ENCODE measurements at regions not wholly inside any gene's neighbourhood (a gene's known extent, or its start where the extent isn't known, plus 50 kb on each side); places are given as distances from the start of the nearest gene placed in this dataset.

DNA sequence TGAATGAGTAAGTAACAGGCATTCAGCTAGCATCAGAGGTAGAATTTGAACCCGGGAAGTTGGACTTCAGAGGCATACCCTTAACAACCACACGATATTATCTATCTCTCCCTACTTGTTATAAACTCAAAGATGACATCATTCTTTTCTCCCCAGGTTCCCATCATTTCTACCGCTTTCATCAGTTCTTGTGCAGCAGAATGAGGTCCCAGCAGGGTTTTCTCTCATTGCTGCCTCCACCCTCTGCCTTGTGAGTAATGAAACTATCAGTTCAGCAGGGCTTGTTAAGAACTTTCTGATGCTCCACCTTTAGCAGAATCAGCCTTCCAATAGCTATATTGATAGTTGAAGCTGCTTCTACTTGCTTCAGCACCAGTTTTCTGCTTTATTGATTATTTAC lies 487.5 kb upstream of the KCNMB2 start:
- no peak overlapping the region for H3K27ac ChIP-seq (ENCODE audit: low read depth, low read length, poor library complexity, severe bottlenecking)
- intact Hi-C loops (cut with micrococcal nuclease; ENCODE audit: unreplicated experiment): no loop called here
- no peak overlapping the region for H3K4me3 ChIP-seq (ENCODE audit: low read depth, low read length, poor library complexity, severe bottlenecking)
- no peak for TF ChIP-seq EZH2 (IDR thresholded peaks at IDR 0.05; ENCODE audit: borderline replicate concordance, low read depth, low read length, poor library complexity, severe bottlenecking)
- TF ChIP-seq, protein P1, sequence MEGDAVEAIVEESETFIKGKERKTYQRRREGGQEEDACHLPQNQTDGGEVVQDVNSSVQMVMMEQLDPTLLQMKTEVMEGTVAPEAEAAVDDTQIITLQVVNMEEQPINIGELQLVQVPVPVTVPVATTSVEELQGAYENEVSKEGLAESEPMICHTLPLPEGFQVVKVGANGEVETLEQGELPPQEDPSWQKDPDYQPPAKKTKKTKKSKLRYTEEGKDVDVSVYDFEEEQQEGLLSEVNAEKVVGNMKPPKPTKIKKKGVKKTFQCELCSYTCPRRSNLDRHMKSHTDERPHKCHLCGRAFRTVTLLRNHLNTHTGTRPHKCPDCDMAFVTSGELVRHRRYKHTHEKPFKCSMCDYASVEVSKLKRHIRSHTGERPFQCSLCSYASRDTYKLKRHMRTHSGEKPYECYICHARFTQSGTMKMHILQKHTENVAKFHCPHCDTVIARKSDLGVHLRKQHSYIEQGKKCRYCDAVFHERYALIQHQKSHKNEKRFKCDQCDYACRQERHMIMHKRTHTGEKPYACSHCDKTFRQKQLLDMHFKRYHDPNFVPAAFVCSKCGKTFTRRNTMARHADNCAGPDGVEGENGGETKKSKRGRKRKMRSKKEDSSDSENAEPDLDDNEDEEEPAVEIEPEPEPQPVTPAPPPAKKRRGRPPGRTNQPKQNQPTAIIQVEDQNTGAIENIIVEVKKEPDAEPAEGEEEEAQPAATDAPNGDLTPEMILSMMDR (conservative IDR thresholded peaks at IDR 0.05; ENCODE audit: low read depth, low read length): no peak
- peak; percentile 24 for DNase-seq (ENCODE audit: low spot score)
- ChIA-PET POLR2A (ENCODE audit: low non-redundant PET) (no interaction called here), CTCF (no interaction called here)
- H3K27me3 ChIP-seq (replicated peaks; ENCODE audit: insufficient read depth, low read depth, low read length, poor library complexity): no peaks in the 10 kb centered on the region
- no peaks in the 10 kb centered on the region for H3K9me3 ChIP-seq (ENCODE audit: low read depth, low read length, poor library complexity, severe bottlenecking)
- H3K36me3 ChIP-seq (ENCODE audit: insufficient read depth, low read length, poor library complexity, severe bottlenecking): no peaks in the 10 kb centered on the region
- no peaks in the 10 kb centered on the region for H3K4me1 ChIP-seq (ENCODE audit: insufficient read depth, low read length, poor library complexity, severe bottlenecking)
- BruUV-seq (replicated peaks): no TSS peak

DNA sequence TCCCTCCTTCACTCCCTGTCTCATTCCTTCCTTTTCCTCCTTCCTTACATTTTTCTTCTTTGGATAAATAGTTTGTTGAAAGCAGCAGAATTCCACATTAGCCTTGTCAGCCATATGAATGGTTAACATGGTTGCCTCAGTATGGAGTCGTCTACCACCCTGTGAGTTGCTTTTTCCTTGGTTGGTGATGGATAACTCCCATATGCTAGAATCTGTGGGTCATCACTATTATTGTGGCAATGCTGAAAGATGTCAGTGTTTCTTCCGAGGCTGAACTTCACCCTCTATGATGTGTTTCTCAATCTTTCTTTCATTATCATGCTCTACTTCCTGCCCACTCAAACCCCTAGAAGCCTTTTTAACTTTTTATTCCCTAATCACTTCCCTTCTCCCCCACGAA lies 481.8 kb upstream of the KCNMB2 start:
- TF ChIP-seq, protein P1 (conservative IDR thresholded peaks at IDR 0.05; ENCODE audit: low read depth, low read length): no peak
- no peak for TF ChIP-seq EZH2 (IDR thresholded peaks at IDR 0.05; ENCODE audit: borderline replicate concordance, low read depth, low read length, poor library complexity, severe bottlenecking)
- no peaks in the 10 kb centered on the region for H3K36me3 ChIP-seq (ENCODE audit: insufficient read depth, low read length, poor library complexity, severe bottlenecking)
- ChIA-PET CTCF (no interaction called here), POLR2A (ENCODE audit: low non-redundant PET) (no interaction called here)
- no peak overlapping the region for H3K4me3 ChIP-seq (ENCODE audit: low read depth, low read length, poor library complexity, severe bottlenecking)
- no peaks in the 10 kb centered on the region for H3K9me3 ChIP-seq (ENCODE audit: low read depth, low read length, poor library complexity, severe bottlenecking)
- no TSS peak for BruUV-seq (replicated peaks)
- H3K4me1 ChIP-seq (ENCODE audit: insufficient read depth, low read length, poor library complexity, severe bottlenecking): peaks cover 11% of the 10 kb centered on the region
- intact Hi-C loops (cut with micrococcal nuclease; ENCODE audit: unreplicated experiment): no loop called here
- no peaks in the 10 kb centered on the region for H3K27me3 ChIP-seq (replicated peaks; ENCODE audit: insufficient read depth, low read depth, low read length, poor library complexity)
- no peak for DNase-seq (ENCODE audit: low spot score)
- no peak overlapping the region for H3K27ac ChIP-seq (ENCODE audit: low read depth, low read length, poor library complexity, severe bottlenecking)

DNA sequence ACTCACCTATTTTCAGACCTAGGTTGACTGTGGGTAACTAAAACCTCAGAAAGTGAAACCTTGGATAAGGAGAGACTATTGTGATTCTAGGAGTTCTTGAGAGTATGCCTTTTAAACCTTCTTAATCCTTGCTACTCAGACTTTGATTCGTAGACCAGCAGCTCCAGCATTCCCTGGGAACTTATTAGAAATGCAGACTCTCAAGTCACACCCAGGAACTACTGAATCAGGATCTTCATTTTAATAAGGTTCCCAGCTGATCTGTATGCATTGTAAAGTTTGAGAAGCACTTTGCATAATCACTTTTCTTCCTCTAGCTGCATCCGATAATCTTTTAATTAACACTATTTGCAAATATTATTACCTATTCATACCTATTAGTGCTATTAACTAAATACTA lies 480.3 kb upstream of the KCNMB2 start:
- H3K36me3 ChIP-seq (ENCODE audit: insufficient read depth, low read length, poor library complexity, severe bottlenecking): no peaks in the 10 kb centered on the region
- POLR2A ChIA-PET (ENCODE audit: low non-redundant PET): no interaction called here
- DNase-seq (ENCODE audit: low spot score): peak; percentile 35
- CTCF ChIA-PET: no interaction called here
- H3K9me3 ChIP-seq (ENCODE audit: low read depth, low read length, poor library complexity, severe bottlenecking): no peaks in the 10 kb centered on the region
- H3K27ac ChIP-seq (ENCODE audit: low read depth, low read length, poor library complexity, severe bottlenecking): no peak overlapping the region
- no peak overlapping the region for H3K4me3 ChIP-seq (ENCODE audit: low read depth, low read length, poor library complexity, severe bottlenecking)
- TF ChIP-seq EZH2 (IDR thresholded peaks at IDR 0.05; ENCODE audit: borderline replicate concordance, low read depth, low read length, poor library complexity, severe bottlenecking): no peak
- BruUV-seq (replicated peaks): no TSS peak
- intact Hi-C loops (cut with micrococcal nuclease; ENCODE audit: unreplicated experiment): no loop called here
- H3K27me3 ChIP-seq (replicated peaks; ENCODE audit: insufficient read depth, low read depth, low read length, poor library complexity): no peaks in the 10 kb centered on the region
- H3K4me1 ChIP-seq (ENCODE audit: insufficient read depth, low read length, poor library complexity, severe bottlenecking): peaks cover 15% of the 10 kb centered on the region

DNA sequence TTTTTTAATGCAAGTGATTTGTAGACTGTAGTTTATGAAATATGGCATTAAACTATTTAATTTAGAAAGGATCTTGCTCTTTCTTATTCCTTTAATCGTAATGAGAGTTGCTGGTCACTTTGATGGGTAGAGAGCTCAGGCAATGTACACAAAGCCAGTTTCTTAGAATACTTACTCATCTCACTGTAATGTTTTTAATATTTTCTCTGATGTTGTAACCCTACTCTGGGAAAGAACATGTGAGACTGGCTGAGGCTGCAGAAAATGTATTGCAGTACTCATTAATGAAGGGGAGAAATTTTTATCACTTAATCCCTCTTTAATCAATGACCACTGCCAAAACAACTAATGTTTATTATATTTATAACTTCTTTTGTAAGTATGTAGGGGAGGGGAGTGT lies 479.4 kb upstream of the KCNMB2 start:
- no peaks in the 10 kb centered on the region for H3K9me3 ChIP-seq (ENCODE audit: low read depth, low read length, poor library complexity, severe bottlenecking)
- no peak overlapping the region for H3K4me3 ChIP-seq (ENCODE audit: low read depth, low read length, poor library complexity, severe bottlenecking)
- H3K27me3 ChIP-seq (replicated peaks; ENCODE audit: insufficient read depth, low read depth, low read length, poor library complexity): no peaks in the 10 kb centered on the region
- ChIA-PET CTCF (no interaction called here), POLR2A (ENCODE audit: low non-redundant PET) (no interaction called here)
- no TSS peak for BruUV-seq (replicated peaks)
- no peaks in the 10 kb centered on the region for H3K36me3 ChIP-seq (ENCODE audit: insufficient read depth, low read length, poor library complexity, severe bottlenecking)
- peaks cover 15% of the 10 kb centered on the region for H3K4me1 ChIP-seq (ENCODE audit: insufficient read depth, low read length, poor library complexity, severe bottlenecking)
- TF ChIP-seq, protein P1 (conservative IDR thresholded peaks at IDR 0.05; ENCODE audit: low read depth, low read length): no peak
- TF ChIP-seq EZH2 (IDR thresholded peaks at IDR 0.05; ENCODE audit: borderline replicate concordance, low read depth, low read length, poor library complexity, severe bottlenecking): no peak
- intact Hi-C loops (cut with micrococcal nuclease; ENCODE audit: unreplicated experiment): no loop called here
- DNase-seq (ENCODE audit: low spot score): no peak
- H3K27ac ChIP-seq (ENCODE audit: low read depth, low read length, poor library complexity, severe bottlenecking): no peak overlapping the region

All from A673 (cell line).